ENCODE measurements at regions not wholly inside any gene's neighbourhood (a gene's known extent, or its start where the extent isn't known, plus 50 kb on each side); places are given as distances from the start of the nearest gene placed in this dataset.

GRCh38 chr13:112209711-112210110 is 142.8 kb downstream of the SOX1 start:
- H4K20me1 ChIP-seq (replicated peaks; ENCODE audit: control insufficient read depth, extremely low read depth, insufficient read depth, low read length): no peaks in the 10 kb centered on the region
- H2AFZ ChIP-seq (ENCODE audit: low read depth, low read length): no peak overlapping the region
- H3K9me3 ChIP-seq (replicated peaks; ENCODE audit: control insufficient read depth, insufficient read depth, low read length): no peaks in the 10 kb centered on the region
- intact Hi-C loops (cut with micrococcal nuclease): no loop called here
- H3K36me3 ChIP-seq (ENCODE audit: control insufficient read depth in 2 of 2, extremely low read depth in 1 of 2, insufficient read depth in 2 of 2, low read length in 2 of 2): no peaks in the 10 kb centered on the region
- H3K27me3 ChIP-seq (ENCODE audit: control insufficient read depth in 2 of 2, insufficient read depth in 2 of 2, low read length in 2 of 2): no peaks in the 10 kb centered on the region
- H3K9ac ChIP-seq (replicated peaks; ENCODE audit: extremely low read depth, insufficient read depth, low read length): no peak overlapping the region
- TF ChIP-seq POLR2AphosphoS5 (IDR thresholded peaks at IDR 0.05; ENCODE audit: insufficient read depth, low read depth, low read length): no peak
- TF ChIP-seq CTCF (IDR thresholded peaks at IDR 0.05; ENCODE audit: extremely low read depth in 1 of 2, insufficient read depth in 1 of 2, low read depth in 1 of 2, low read length in 2 of 2): no peak
- no peak for TF ChIP-seq MYC (IDR thresholded peaks at IDR 0.05; ENCODE audit: low read depth, low read length)
- TF ChIP-seq FOS (IDR thresholded peaks at IDR 0.05; ENCODE audit: borderline replicate concordance, insufficient read depth, low read length): no peak
- no peak for TF ChIP-seq JUN (IDR thresholded peaks at IDR 0.05; ENCODE audit: borderline replicate concordance, insufficient read depth, insufficient read length, low read depth)
- no peak for TF ChIP-seq POLR2A (IDR thresholded peaks at IDR 0.05; ENCODE audit: low read depth, low read length)
- TF ChIP-seq, protein P1, sequence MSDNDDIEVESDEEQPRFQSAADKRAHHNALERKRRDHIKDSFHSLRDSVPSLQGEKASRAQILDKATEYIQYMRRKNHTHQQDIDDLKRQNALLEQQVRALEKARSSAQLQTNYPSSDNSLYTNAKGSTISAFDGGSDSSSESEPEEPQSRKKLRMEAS (IDR thresholded peaks at IDR 0.05; ENCODE audit: insufficient read depth, insufficient read length): no peak
- no peak for TF ChIP-seq EZH2 (IDR thresholded peaks at IDR 0.05; ENCODE audit: borderline replicate concordance, low read depth, low read length, severe bottlenecking)
- TF ChIP-seq GATA2 (IDR thresholded peaks at IDR 0.05; ENCODE audit: insufficient read depth, insufficient read length, low read depth, low read length): no peak
- no peak for FAIRE-seq
- dilution Hi-C loops (cut with MboI; ENCODE audit: extremely low pct_ligation_motif_present, low sequenced_read_pairs): no loop called here
- BruUV-seq (replicated peaks): no TSS peak
- no peak overlapping the region for H3K27ac ChIP-seq (ENCODE audit: insufficient read depth, low read depth, low read length)
- no peak overlapping the region for H3K4me2 ChIP-seq (ENCODE audit: insufficient read depth, low read length)
- POLR2A ChIA-PET: no interaction called here
- CTCF ChIA-PET: no interaction called here
- no peak overlapping the region for H3K4me3 ChIP-seq (replicated peaks in 1 of 3; ENCODE audit: insufficient read depth in 1 of 3, low read depth in 1 of 3, low read length in 3 of 3)
- H3K4me1 ChIP-seq (ENCODE audit: control insufficient read depth, extremely low read depth, insufficient read depth, low read length): no peaks in the 10 kb centered on the region
- H3K9me1 ChIP-seq (replicated peaks; ENCODE audit: control insufficient read depth, extremely low read depth, insufficient read depth, low read length): no peaks in the 10 kb centered on the region
- H3K79me2 ChIP-seq (ENCODE audit: control insufficient read depth, insufficient read depth, low read length): no peaks in the 10 kb centered on the region
- DNase-seq (ENCODE audit: low read depth, low spot score): no peak
